Esophagus muscularis mucosa (tissue), 3 donors: ENCODE measurements at regions not wholly inside any gene's neighbourhood (a gene's known extent, or its start where the extent isn't known, plus 50 kb on each side); places are given as distances from the start of the nearest gene placed in this dataset.

Experiments used
- POLR2A ChIP-seq: fragments of 450-650 bp; IDR thresholded peaks from one replicate; pipeline ENCODE4 v1.6.1; 2017; ENCODE audit warnings: antibody characterized with exemption, moderate library complexity, mild to moderate bottlenecking, low read depth
- TF ChIP-seq, protein P1 (sequence below), 3 experiments: fragments of 200-600 bp in 2 of 3; fragments of 450-650 bp in 1 of 3; sonication (generic) in 2 of 3; IDR thresholded peaks; one replicate each; pipeline ENCODE4 v1.5.1; 2017 to 2019; ENCODE audit warnings: antibody characterized with exemption in 3 of 3, mild to moderate bottlenecking in 2 of 3, moderate library complexity in 1 of 3

DNA sequence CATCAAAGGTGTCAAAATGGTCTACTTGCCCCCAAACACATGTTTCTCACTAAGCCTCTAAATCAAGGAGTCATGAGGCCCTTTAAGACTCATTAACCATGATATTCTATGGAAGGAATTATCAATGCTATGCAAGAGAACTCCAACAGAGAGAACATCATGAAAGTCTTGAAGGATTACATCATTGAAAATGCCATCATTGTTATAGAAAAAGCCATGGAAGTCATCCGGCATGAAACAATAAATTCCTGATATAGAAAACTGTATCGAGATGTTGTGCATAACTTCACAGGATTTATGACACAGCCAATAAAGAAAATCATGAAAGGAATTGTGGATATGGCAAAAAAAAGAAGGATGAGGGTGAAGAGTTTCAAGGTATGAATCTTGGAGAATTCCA, 1363.6 kb upstream of the CDH2 start:
- no peak for TF ChIP-seq POLR2A
- TF ChIP-seq, protein P1, sequence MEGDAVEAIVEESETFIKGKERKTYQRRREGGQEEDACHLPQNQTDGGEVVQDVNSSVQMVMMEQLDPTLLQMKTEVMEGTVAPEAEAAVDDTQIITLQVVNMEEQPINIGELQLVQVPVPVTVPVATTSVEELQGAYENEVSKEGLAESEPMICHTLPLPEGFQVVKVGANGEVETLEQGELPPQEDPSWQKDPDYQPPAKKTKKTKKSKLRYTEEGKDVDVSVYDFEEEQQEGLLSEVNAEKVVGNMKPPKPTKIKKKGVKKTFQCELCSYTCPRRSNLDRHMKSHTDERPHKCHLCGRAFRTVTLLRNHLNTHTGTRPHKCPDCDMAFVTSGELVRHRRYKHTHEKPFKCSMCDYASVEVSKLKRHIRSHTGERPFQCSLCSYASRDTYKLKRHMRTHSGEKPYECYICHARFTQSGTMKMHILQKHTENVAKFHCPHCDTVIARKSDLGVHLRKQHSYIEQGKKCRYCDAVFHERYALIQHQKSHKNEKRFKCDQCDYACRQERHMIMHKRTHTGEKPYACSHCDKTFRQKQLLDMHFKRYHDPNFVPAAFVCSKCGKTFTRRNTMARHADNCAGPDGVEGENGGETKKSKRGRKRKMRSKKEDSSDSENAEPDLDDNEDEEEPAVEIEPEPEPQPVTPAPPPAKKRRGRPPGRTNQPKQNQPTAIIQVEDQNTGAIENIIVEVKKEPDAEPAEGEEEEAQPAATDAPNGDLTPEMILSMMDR (IDR thresholded peaks at IDR 0.05), result no peak
